ENCODE measurements at regions not wholly inside any gene's neighbourhood (a gene's known extent, or its start where the extent isn't known, plus 50 kb on each side); places are given as distances from the start of the nearest gene placed in this dataset.

DNA sequence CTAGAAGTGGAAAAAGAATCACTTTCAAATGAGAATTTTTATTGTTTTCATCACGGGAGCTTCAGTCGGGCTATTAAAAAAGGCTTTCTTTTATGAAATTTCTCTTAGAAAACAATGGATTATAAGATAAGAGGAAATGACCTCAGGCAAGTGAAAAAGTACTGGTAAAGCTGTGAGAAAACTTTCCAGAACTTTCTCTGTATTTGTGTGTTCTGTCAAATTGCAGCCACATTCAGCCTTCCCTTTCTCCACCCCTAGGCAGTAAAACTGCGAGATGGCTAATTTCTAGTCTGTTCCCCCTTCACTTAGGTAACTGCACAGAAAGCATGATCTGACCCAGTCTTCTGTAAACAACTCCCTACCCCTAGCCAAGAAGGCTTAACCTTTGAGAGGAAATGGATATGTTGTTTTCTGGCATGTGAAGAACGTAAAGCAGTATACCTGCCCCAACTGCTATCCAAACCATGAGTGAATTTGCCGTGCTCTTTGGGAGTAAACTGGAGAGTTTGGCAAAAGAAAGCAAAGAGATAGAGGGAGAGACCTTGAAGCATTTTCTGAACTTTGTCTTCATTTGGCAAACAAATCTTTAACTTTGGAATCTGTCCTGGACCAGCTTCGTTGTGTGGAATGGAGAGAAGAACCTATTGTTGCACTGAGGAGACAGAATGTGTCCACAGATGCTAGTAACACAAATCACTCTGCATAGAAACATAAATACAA is 105.4 kb downstream of the ETAA1 start:
- no peaks in the 10 kb centered on the region for H3K27me3 ChIP-seq
- intact Hi-C loops (cut with DNase I) = no loop called here
- no peak for TF ChIP-seq POLR2A (IDR thresholded peaks at IDR 0.05)
- TF ChIP-seq, protein P1, sequence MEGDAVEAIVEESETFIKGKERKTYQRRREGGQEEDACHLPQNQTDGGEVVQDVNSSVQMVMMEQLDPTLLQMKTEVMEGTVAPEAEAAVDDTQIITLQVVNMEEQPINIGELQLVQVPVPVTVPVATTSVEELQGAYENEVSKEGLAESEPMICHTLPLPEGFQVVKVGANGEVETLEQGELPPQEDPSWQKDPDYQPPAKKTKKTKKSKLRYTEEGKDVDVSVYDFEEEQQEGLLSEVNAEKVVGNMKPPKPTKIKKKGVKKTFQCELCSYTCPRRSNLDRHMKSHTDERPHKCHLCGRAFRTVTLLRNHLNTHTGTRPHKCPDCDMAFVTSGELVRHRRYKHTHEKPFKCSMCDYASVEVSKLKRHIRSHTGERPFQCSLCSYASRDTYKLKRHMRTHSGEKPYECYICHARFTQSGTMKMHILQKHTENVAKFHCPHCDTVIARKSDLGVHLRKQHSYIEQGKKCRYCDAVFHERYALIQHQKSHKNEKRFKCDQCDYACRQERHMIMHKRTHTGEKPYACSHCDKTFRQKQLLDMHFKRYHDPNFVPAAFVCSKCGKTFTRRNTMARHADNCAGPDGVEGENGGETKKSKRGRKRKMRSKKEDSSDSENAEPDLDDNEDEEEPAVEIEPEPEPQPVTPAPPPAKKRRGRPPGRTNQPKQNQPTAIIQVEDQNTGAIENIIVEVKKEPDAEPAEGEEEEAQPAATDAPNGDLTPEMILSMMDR (IDR thresholded peaks at IDR 0.05) = no peak
- DNase-seq = no peak
- H3K4me1 ChIP-seq = no peaks in the 10 kb centered on the region
- H3K36me3 ChIP-seq = no peaks in the 10 kb centered on the region
- no peaks in the 10 kb centered on the region for H3K9me3 ChIP-seq
- WGBS, 2 donors = 45 to 48% methylated on average over 6 of the region's 6 CpGs
- no peak overlapping the region for H3K27ac ChIP-seq
- no peak overlapping the region for H3K4me3 ChIP-seq (replicated peaks in 1 of 3)

DNA sequence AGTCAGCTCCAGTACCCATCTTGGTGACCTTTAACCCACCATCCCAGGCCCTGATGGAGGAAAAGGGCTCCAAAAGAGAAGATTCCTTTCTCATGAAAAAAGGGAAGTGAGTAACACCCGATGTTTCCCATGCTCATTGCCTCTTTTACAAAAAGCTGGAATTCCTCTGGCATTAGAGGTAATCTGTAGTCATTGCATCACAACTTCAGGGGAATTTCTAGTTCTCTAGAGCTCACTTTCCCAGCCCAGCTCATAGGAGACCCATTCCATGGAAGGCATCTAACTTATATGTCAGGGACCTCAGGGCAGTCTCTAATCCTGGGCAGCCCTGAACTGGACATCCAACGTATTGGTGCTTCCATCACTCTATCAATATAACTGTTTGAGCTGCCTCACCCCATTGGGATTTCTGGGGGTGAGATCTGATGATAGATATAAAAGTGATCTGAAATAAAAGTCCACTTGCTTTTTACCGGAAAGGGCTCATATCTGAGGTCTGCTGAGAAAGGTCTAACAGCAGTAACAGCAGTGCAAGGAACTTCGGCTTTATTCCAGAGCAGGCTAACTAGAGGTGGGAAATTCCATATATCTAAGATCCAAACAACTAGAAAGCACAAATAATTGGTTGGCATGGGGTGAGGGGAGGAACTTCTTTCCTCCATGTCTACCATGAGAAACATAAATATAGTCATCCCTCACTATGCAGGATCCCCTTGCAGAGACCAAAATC is 106.1 kb downstream of the ETAA1 start:
- Histone ChIP-seq H3K4me1 (no peaks in the 10 kb centered on the region), H3K27ac (no peak overlapping the region), H3K27me3 (no peaks in the 10 kb centered on the region), H3K36me3 (no peaks in the 10 kb centered on the region), H3K9me3 (no peaks in the 10 kb centered on the region), H3K4me3 (replicated peaks in 1 of 3) (no peak overlapping the region)
- whole genome bisulfite sequencing, 2 donors = 82 to 91% methylated on average over 4 of the region's 4 CpGs
- no peak for TF ChIP-seq POLR2A (IDR thresholded peaks at IDR 0.05)
- TF ChIP-seq, protein P1 (IDR thresholded peaks at IDR 0.05) = no peak
- intact Hi-C loops (cut with DNase I) = no loop called here
- no peak for DNase-seq

DNA sequence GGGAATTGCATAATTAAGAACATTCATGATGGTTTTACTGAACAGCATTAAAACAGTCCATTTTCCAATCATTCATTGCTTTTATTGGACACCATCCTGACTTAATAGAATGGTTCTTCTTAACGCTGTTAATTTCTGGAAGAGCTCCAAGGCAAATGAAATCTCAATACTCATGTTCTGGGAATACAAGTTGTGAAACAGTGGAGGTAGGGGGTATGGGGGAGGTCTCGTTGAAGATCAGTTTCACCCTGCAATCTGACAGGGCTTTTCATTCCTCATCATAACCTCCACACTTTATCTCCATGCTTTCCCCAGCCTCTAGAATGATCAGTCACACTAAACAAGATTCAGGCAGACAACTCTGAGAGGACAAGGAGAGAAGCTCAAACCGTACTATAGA is 113.6 kb downstream of the ETAA1 start:
- 66% methylated on average over 3 of the region's 3 CpGs for WGBS, 2 donors
- Histone ChIP-seq H3K4me1 (no peaks in the 10 kb centered on the region), H3K4me3 (replicated peaks in 1 of 3) (no peak overlapping the region), H3K27me3 (no peaks in the 10 kb centered on the region), H3K9me3 (no peaks in the 10 kb centered on the region), H3K36me3 (no peaks in the 10 kb centered on the region), H3K27ac (no peak overlapping the region)
- DNase-seq = no peak
- TF ChIP-seq, protein P1 (IDR thresholded peaks at IDR 0.05) = no peak
- no peak for TF ChIP-seq POLR2A (IDR thresholded peaks at IDR 0.05)
- intact Hi-C loops (cut with DNase I) = no loop called here

DNA sequence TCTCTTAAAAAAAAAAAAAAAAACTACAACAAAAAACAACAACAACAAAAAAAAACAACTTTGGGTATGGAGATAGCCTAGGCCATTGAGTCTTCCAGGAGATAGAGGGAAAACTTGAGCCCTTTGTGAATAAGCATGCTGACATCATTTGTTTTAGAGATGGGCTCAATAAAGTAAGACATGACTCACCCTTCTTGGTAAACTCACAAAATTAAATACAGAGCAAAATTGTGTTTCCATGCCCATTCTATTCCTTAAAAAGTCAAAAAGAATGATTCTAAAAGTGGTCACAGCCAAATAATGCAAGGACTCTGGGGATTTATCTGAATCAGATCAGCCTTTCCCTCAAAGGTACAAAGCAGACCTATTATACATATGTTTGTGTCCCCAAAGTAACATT is 117.4 kb downstream of the ETAA1 start:
- Histone ChIP-seq H3K4me3 (replicated peaks in 1 of 3) (no peak overlapping the region), H3K27me3 (no peaks in the 10 kb centered on the region), H3K9me3 (no peaks in the 10 kb centered on the region), H3K27ac (no peak overlapping the region), H3K4me1 (no peaks in the 10 kb centered on the region), H3K36me3 (no peaks in the 10 kb centered on the region)
- TF ChIP-seq, protein P1 (IDR thresholded peaks at IDR 0.05) = no peak
- no peak for TF ChIP-seq POLR2A (IDR thresholded peaks at IDR 0.05)
- DNase-seq = no peak
- intact Hi-C loops (cut with DNase I) = no loop called here

DNA sequence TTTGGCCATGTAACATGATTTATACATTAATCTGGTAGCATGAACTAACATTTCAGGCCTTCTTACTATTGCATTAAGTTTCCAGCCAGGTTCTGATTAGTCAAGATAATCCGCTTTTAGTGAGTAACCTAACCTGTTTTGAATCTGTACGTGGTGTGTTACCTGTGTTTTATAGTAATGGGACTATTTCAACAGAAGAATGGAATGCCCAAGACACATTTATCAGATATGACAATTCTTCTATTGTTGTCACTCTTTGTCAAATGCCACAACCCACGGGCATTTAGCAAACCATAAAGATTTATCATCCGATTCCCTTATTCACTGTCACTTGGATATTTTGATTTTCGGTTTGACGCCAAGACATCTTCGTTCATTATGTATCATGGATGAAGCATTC is 117.9 kb downstream of the ETAA1 start:
- Histone ChIP-seq H3K27ac (no peak overlapping the region), H3K9me3 (no peaks in the 10 kb centered on the region), H3K27me3 (no peaks in the 10 kb centered on the region), H3K36me3 (no peaks in the 10 kb centered on the region), H3K4me1 (no peaks in the 10 kb centered on the region), H3K4me3 (replicated peaks in 1 of 3) (no peak overlapping the region)
- TF ChIP-seq, protein P1 (IDR thresholded peaks at IDR 0.05) = no peak
- TF ChIP-seq POLR2A (IDR thresholded peaks at IDR 0.05) = no peak
- intact Hi-C loops (cut with DNase I) = no loop called here
- no peak for DNase-seq
- 96% methylated on average over 7 of the region's 7 CpGs for WGBS, 2 donors
